SK-N-SH treated with all-trans-retinoic acid at 6 μM for 48 hours (cell line): ENCODE measurements at regions not wholly inside any gene's neighbourhood (a gene's known extent, or its start where the extent isn't known, plus 50 kb on each side); places are given as distances from the start of the nearest gene placed in this dataset.

ENCODE experiments used
- ARNTL ChIP-seq: fragments of 450-650 bp; formaldehyde crosslinking; IDR thresholded peaks from 2 replicates; pipeline ENCODE4 v1.5.0; 2020; ENCODE audit warnings: low read depth, mild to moderate bottlenecking, moderate library complexity, borderline replicate concordance
- BACH2 ChIP-seq: fragments of 250-450 bp; sonication (Bioruptor Pico); IDR thresholded peaks from 2 replicates; pipeline ENCODE4 v1.9.0; 2021; ENCODE audit warnings: mild to moderate bottlenecking, borderline replicate concordance
- CSRNP3 ChIP-seq: fragments of 250-450 bp; sonication (Bioruptor Pico); IDR thresholded peaks from 2 replicates; pipeline ENCODE4 v1.5.1; 2021; ENCODE audit warnings: mild to moderate bottlenecking, moderate library complexity
- ESRRG ChIP-seq: fragments of 250-450 bp; sonication (Bioruptor Pico); IDR thresholded peaks from 2 replicates; pipeline ENCODE4 v1.6.1; 2021; ENCODE audit warnings: mild to moderate bottlenecking
- GLIS3 ChIP-seq: fragments of 250-450 bp; sonication (Bioruptor Pico); IDR thresholded peaks from 2 replicates; pipeline ENCODE4 v1.5.0; 2020; ENCODE audit warnings: mild to moderate bottlenecking, moderate library complexity
- PPARA ChIP-seq: fragments of 250-450 bp; sonication (Bioruptor Pico); IDR thresholded peaks from 2 replicates; pipeline ENCODE4 v1.5.0; 2020; ENCODE audit warnings: mild to moderate bottlenecking, borderline replicate concordance
- SNAI2 ChIP-seq: fragments of 250-450 bp; sonication (Bioruptor Pico); IDR thresholded peaks from 2 replicates; pipeline ENCODE4 v1.5.0; 2020; ENCODE audit warnings: mild to moderate bottlenecking, moderate library complexity
- ZFP30 ChIP-seq: fragments of 450-650 bp; formaldehyde crosslinking; IDR thresholded peaks from 2 replicates; pipeline ENCODE4 v1.5.0; 2022; ENCODE audit warnings: mild to moderate bottlenecking, moderate library complexity
- ZNF70 ChIP-seq: fragments of 450-650 bp; formaldehyde crosslinking; IDR thresholded peaks from 2 replicates; pipeline ENCODE4 v1.5.0; 2020; ENCODE audit warnings: mild to moderate bottlenecking, moderate library complexity
- TF ChIP-seq, protein P1 (sequence below): fragments of 250-450 bp; sonication (Bioruptor Pico); IDR thresholded peaks from 2 replicates; pipeline ENCODE4 v1.5.1; 2020; ENCODE audit warnings: low read depth, mild to moderate bottlenecking, moderate library complexity
- TF ChIP-seq, protein P2 (sequence below): fragments of 250-450 bp; sonication (Bioruptor Pico); IDR thresholded peaks from 2 replicates; pipeline ENCODE4 v1.8.0; 2020; ENCODE audit warnings: mild to moderate bottlenecking, moderate library complexity, borderline replicate concordance

GRCh38 chr18:41530970-41531369, 424.1 kb upstream of the PIK3C3 start:
- TF ChIP-seq ZNF70 (CRISPR knock-in tag) (no peak), ZFP30 (CRISPR knock-in tag) (no peak), SNAI2 (CRISPR knock-in tag) (no peak), PPARA (CRISPR knock-in tag) (no peak), ARNTL (CRISPR knock-in tag) (no peak), ESRRG (no peak), GLIS3 (CRISPR knock-in tag) (no peak), BACH2 (CRISPR knock-in tag) (no peak), CSRNP3 (CRISPR knock-in tag) (no peak)
- TF ChIP-seq, protein P1, sequence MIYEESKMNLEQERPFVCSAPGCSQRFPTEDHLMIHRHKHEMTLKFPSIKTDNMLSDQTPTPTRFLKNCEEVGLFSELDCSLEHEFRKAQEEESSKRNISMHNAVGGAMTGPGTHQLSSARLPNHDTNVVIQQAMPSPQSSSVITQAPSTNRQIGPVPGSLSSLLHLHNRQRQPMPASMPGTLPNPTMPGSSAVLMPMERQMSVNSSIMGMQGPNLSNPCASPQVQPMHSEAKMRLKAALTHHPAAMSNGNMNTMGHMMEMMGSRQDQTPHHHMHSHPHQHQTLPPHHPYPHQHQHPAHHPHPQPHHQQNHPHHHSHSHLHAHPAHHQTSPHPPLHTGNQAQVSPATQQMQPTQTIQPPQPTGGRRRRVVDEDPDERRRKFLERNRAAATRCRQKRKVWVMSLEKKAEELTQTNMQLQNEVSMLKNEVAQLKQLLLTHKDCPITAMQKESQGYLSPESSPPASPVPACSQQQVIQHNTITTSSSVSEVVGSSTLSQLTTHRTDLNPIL, result no peak
- TF ChIP-seq, protein P2, sequence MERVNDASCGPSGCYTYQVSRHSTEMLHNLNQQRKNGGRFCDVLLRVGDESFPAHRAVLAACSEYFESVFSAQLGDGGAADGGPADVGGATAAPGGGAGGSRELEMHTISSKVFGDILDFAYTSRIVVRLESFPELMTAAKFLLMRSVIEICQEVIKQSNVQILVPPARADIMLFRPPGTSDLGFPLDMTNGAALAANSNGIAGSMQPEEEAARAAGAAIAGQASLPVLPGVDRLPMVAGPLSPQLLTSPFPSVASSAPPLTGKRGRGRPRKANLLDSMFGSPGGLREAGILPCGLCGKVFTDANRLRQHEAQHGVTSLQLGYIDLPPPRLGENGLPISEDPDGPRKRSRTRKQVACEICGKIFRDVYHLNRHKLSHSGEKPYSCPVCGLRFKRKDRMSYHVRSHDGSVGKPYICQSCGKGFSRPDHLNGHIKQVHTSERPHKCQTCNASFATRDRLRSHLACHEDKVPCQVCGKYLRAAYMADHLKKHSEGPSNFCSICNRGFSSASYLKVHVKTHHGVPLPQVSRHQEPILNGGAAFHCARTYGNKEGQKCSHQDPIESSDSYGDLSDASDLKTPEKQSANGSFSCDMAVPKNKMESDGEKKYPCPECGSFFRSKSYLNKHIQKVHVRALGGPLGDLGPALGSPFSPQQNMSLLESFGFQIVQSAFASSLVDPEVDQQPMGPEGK (CRISPR knock-in tag), result no peak
